PC-9 (cell line): ENCODE measurements at regions not wholly inside any gene's neighbourhood (a gene's known extent, or its start where the extent isn't known, plus 50 kb on each side); places are given as distances from the start of the nearest gene placed in this dataset.
A peak's percentile ranks its signal among the peaks of the same experiment; 100 is the strongest.

Experiments
- BruUV-seq: library from RNA; stranded (reverse); fragments of 400-500 nt; replicated peaks from 2 replicates; lab custom pipeline; 2021; lab: Mats Ljungman, UMichigan
- CTCF ChIA-PET: fragments of 300-600 bp; sonication (Branson Sonifier 250); formaldehyde crosslinking; loops from one replicate; lab custom pipeline; 2022; ENCODE audit warnings: antibody characterized with exemption; lab: Charles Lee
- POLR2A ChIA-PET: fragments of 300-600 bp; sonication (Branson Sonifier 250); formaldehyde crosslinking; loops from one replicate; lab custom pipeline; 2022; ENCODE audit warnings: antibody characterized with exemption; ENCODE audit not compliant: unreplicated experiment; lab: Charles Lee
- DNase-seq, 2 experiments: peaks; one replicate each; pipeline versions ENCODE4 v3.0.0 to v3.0.0-alpha.2; 2015 to 2022; ENCODE audit warnings: mixed read lengths in 1 of 2
- H2AFZ ChIP-seq: fragments of 200-600 bp; sonication (generic); 2 replicates; pipeline ENCODE4 v1.8.1; 2017; ENCODE audit warnings: antibody characterized with exemption
- H3F3A ChIP-seq: fragments of 200-600 bp; sonication (generic); 2 replicates; pipeline ENCODE4 v1.8.1; 2017; ENCODE audit warnings: antibody characterized with exemption, mild to moderate bottlenecking, low read depth; ENCODE audit not compliant: insufficient read depth
- H3K27ac ChIP-seq: fragments of 200-600 bp; sonication (generic); 2 replicates; pipeline ENCODE4 v1.6.1; 2016; ENCODE audit warnings: mixed run types
- H3K27me3 ChIP-seq: fragments of 200-600 bp; sonication (generic); 2 replicates; pipeline ENCODE4 v1.6.1; 2016; ENCODE audit warnings: low read depth, mixed run types; ENCODE audit not compliant: insufficient read depth
- H3K36me3 ChIP-seq: fragments of 200-600 bp; sonication (generic); 2 replicates; pipeline ENCODE4 v1.6.1; 2016; ENCODE audit warnings: low read depth, mixed run types
- H3K4me1 ChIP-seq: fragments of 200-600 bp; sonication (generic); replicated peaks from 2 replicates; pipeline ENCODE4 v1.6.1; 2016; ENCODE audit warnings: mixed run types; ENCODE audit not compliant: insufficient read depth
- H3K4me2 ChIP-seq: fragments of 200-600 bp; sonication (generic); 2 replicates; pipeline ENCODE4 v1.6.1; 2017; ENCODE audit warnings: mixed run types
- H3K4me3 ChIP-seq: fragments of 200-600 bp; sonication (generic); 2 replicates; pipeline ENCODE4 v1.6.1; 2016; ENCODE audit warnings: mixed run types
- H3K79me2 ChIP-seq: fragments of 200-600 bp; sonication (generic); 2 replicates; pipeline ENCODE4 v1.6.1; 2017; ENCODE audit warnings: low read depth, mixed run types
- H3K9me2 ChIP-seq: fragments of 200-600 bp; sonication (generic); 2 replicates; pipeline ENCODE4 v1.8.1; 2017; ENCODE audit warnings: mild to moderate bottlenecking; ENCODE audit not compliant: insufficient read depth
- H3K9me3 ChIP-seq: fragments of 200-600 bp; sonication (generic); 2 replicates; pipeline ENCODE4 v1.8.1; 2016; ENCODE audit warnings: low read depth; ENCODE audit not compliant: insufficient read depth
- H4K20me1 ChIP-seq: fragments of 200-600 bp; sonication (generic); 2 replicates; pipeline ENCODE4 v1.8.1; 2017; ENCODE audit not compliant: insufficient read depth
- CTCF ChIP-seq: fragments of 200-600 bp; sonication (generic); conservative IDR thresholded peaks from 2 replicates; pipeline ENCODE4 v1.6.1; 2017; ENCODE audit warnings: mixed run types, antibody characterized with exemption, mild to moderate bottlenecking, moderate library complexity
- EZH2 ChIP-seq: fragments of 200-600 bp; sonication (generic); IDR thresholded peaks from 2 replicates; pipeline ENCODE4 v1.8.0; 2017; ENCODE audit warnings: antibody characterized with exemption, low read depth
- intact Hi-C: fragments of 100-400 bp; cut with micrococcal nuclease; formaldehyde crosslinking; loops from one replicate; pipeline ENCODE4 v1.10.0; 2022; ENCODE audit not compliant: unreplicated experiment

GRCh38 chr6:144434308-144434990 is 149.3 kb downstream of the UTRN start:
- Histone ChIP-seq H3K27me3 (no peaks in the 10 kb centered on the region), H2AFZ (no peak overlapping the region), H3K9me2 (no peaks in the 10 kb centered on the region), H3K27ac (no peak overlapping the region), H3K79me2 (no peaks in the 10 kb centered on the region), H3K4me2 (no peak overlapping the region), H3K9me3 (no peaks in the 10 kb centered on the region), H3F3A (peaks cover 5% of the 10 kb centered on the region; the same call in 1 of the 2 replicates), H3K4me1 (0 out of 2 replicates have a peak, but pooled peaks cover 3% of the 10 kb centered on the region), H4K20me1 (no peaks in the 10 kb centered on the region), H3K36me3 (peaks cover 23% of the 10 kb centered on the region), H3K4me3 (no peak overlapping the region)
- BruUV-seq = no TSS peak
- POLR2A ChIA-PET = interaction anchor here (0.6 kb wide), 2 partner anchors 19 to 373 kb away, joined by 3 to 4 read pairs; no protein-coding TSS in a partner anchor
- intact Hi-C loops = no loop called here
- peak; percentile 39 to 52 for DNase-seq
- TF ChIP-seq EZH2 = no peak
- TF ChIP-seq CTCF = no peak
- CTCF ChIA-PET = interaction anchor here (1.1 kb wide), 1 partner anchor 370 kb away, joined by 3 read pairs; no protein-coding TSS in a partner anchor

GRCh38 chr6:144435602-144436426 is 150.7 kb downstream of the UTRN start:
- H3K27ac ChIP-seq = no peak overlapping the region
- no peaks in the 10 kb centered on the region for H3K27me3 ChIP-seq
- intact Hi-C loops = no loop called here
- peaks cover 26% of the 10 kb centered on the region for H3K36me3 ChIP-seq
- ChIA-PET POLR2A (interaction anchor here (0.6 kb wide), 1 partner anchor 14 kb away, joined by 4 read pairs; no protein-coding TSS in a partner anchor), CTCF (no interaction called here)
- H4K20me1 ChIP-seq = no peaks in the 10 kb centered on the region
- H3F3A ChIP-seq = peaks cover 5% of the 10 kb centered on the region; the same call in 1 of the 2 replicates
- BruUV-seq = no TSS peak
- H3K4me2 ChIP-seq = no peak overlapping the region
- H3K9me3 ChIP-seq = peaks cover 9% of the 10 kb centered on the region; the same call in 1 of the 2 replicates
- H3K79me2 ChIP-seq = no peaks in the 10 kb centered on the region
- TF ChIP-seq CTCF (no peak), EZH2 (no peak)
- 0 out of 2 replicates have a peak, but pooled peaks cover 3% of the 10 kb centered on the region for H3K4me1 ChIP-seq
- no peak overlapping the region for H3K4me3 ChIP-seq
- H2AFZ ChIP-seq = no peak overlapping the region
- DNase-seq = no peak
- H3K9me2 ChIP-seq = no peaks in the 10 kb centered on the region

- H2AFZ ChIP-seq = no peak overlapping the region
- no peaks in the 10 kb centered on the region for H4K20me1 ChIP-seq
- DNase-seq = no peak
- POLR2A ChIA-PET = no interaction called here
- TF ChIP-seq CTCF = no peak
- TF ChIP-seq EZH2 = no peak
- CTCF ChIA-PET = no interaction called here
- H3K9me2 ChIP-seq = no peaks in the 10 kb centered on the region
- peaks cover 5% of the 10 kb centered on the region; the same call in 1 of the 2 replicates for H3F3A ChIP-seq
- no TSS peak for BruUV-seq
- no peak overlapping the region for H3K4me2 ChIP-seq
- H3K27me3 ChIP-seq = no peaks in the 10 kb centered on the region
- H3K9me3 ChIP-seq = peaks cover 9% of the 10 kb centered on the region; the same call in 1 of the 2 replicates
- no peak overlapping the region for H3K4me3 ChIP-seq
- intact Hi-C loops = no loop called here
- H3K36me3 ChIP-seq = peaks cover 34% of the 10 kb centered on the region
- H3K27ac ChIP-seq = no peak overlapping the region
- H3K4me1 ChIP-seq = 0 out of 2 replicates have a peak, but pooled peaks cover 3% of the 10 kb centered on the region
- H3K79me2 ChIP-seq = no peaks in the 10 kb centered on the region
Measured at GRCh38 chr6:144437105-144437504, 152.0 kb downstream of the UTRN start.
